HG02973 (cell line): ENCODE measurements at regions not wholly inside any gene's neighbourhood (a gene's known extent, or its start where the extent isn't known, plus 50 kb on each side); places are given as distances from the start of the nearest gene placed in this dataset.

Experiments
- ATAC-seq: cut with Tn5 transposase; IDR thresholded peaks from one replicate; pipeline ENCODE4 v1.9.1; 2021; ENCODE audit warnings: moderate library complexity; ENCODE audit not compliant: unreplicated experiment

GRCh38 chr4:180152831-180153230, 2090.4 kb upstream of the TENM3 start:
- peak; percentile 39 for ATAC-seq

GRCh38 chr4:180153587-180153986, 2089.6 kb upstream of the TENM3 start:
- no peak for ATAC-seq

GRCh38 chr4:180156684-180157083, 2086.5 kb upstream of the TENM3 start:
- peak; percentile 64 for ATAC-seq

- no peak for ATAC-seq
These were observed 2082.8 kb upstream of the TENM3 start for GRCh38 chr4:180160195-180160983.

GRCh38 chr4:180164799-180165198, 2078.4 kb upstream of the TENM3 start:
- no peak for ATAC-seq

- ATAC-seq, result no peak
These were observed 2073.8 kb upstream of the TENM3 start for GRCh38 chr4:180169394-180169793.

GRCh38 chr4:180169966-180170365, 2073.2 kb upstream of the TENM3 start:
- no peak for ATAC-seq

- no peak for ATAC-seq
These were observed 2064.1 kb upstream of the TENM3 start for GRCh38 chr4:180179146-180179545.

- ATAC-seq, result no peak
These were observed 2053.5 kb upstream of the TENM3 start for GRCh38 chr4:180189666-180190065.

- ATAC-seq, result peak; percentile 50
These were observed 2052.8 kb upstream of the TENM3 start for GRCh38 chr4:180190382-180190781.

GRCh38 chr4:180197471-180197870, 2045.7 kb upstream of the TENM3 start:
- no peak for ATAC-seq

GRCh38 chr4:180203349-180203748, 2039.9 kb upstream of the TENM3 start:
- ATAC-seq, result peak; percentile 90

- no peak for ATAC-seq
These were observed 2037.9 kb upstream of the TENM3 start for GRCh38 chr4:180205276-180205675.

GRCh38 chr4:180207921-180208320, 2035.3 kb upstream of the TENM3 start:
- no peak for ATAC-seq

GRCh38 chr4:180217070-180217469, 2026.1 kb upstream of the TENM3 start:
- no peak for ATAC-seq

- ATAC-seq, result no peak
These were observed 2024.1 kb upstream of the TENM3 start for GRCh38 chr4:180219080-180219479.

- no peak for ATAC-seq
These were observed 2017.2 kb upstream of the TENM3 start for GRCh38 chr4:180225977-180226376.

GRCh38 chr4:180234730-180235129, 2008.5 kb upstream of the TENM3 start:
- no peak for ATAC-seq

GRCh38 chr4:180240670-180241069, 2002.5 kb upstream of the TENM3 start:
- ATAC-seq, result no peak

- ATAC-seq, result no peak
These were observed 1989.8 kb upstream of the TENM3 start for GRCh38 chr4:180253419-180253818.

- no peak for ATAC-seq
These were observed 1981.9 kb upstream of the TENM3 start for GRCh38 chr4:180261346-180261745.

GRCh38 chr4:180280076-180280475, 1963.1 kb upstream of the TENM3 start:
- ATAC-seq, result peak; percentile 95

- ATAC-seq, result no peak
These were observed 1962.4 kb upstream of the TENM3 start for GRCh38 chr4:180280726-180281297.
